OCI-LY1 (cell line): ENCODE measurements at regions not wholly inside any gene's neighbourhood (a gene's known extent, or its start where the extent isn't known, plus 50 kb on each side); places are given as distances from the start of the nearest gene placed in this dataset.

ENCODE experiments used
- H2AFZ ChIP-seq: fragments of 200-600 bp; sonication (generic), shearing (Covaris generic); 2 replicates; pipeline ENCODE4 v1.6.0; 2014; ENCODE audit warnings: antibody characterized with exemption, mild to moderate bottlenecking, low read length
- H3F3A ChIP-seq: fragments of 200-600 bp; sonication (generic), shearing (Covaris generic); 2 replicates; pipeline ENCODE4 v1.6.0; 2014; ENCODE audit warnings: mild to moderate bottlenecking, antibody characterized with exemption, low read length, moderate library complexity; ENCODE audit not compliant: insufficient read depth
- H3K27ac ChIP-seq: fragments of 200-600 bp; sonication (generic); 2 replicates; pipeline ENCODE4 v1.5.1; 2014; ENCODE audit warnings: low read length, mixed run types, mild to moderate bottlenecking, low read depth; ENCODE audit not compliant: poor library complexity, severe bottlenecking
- H3K27me3 ChIP-seq: fragments of 200-600 bp; sonication (generic); 2 replicates; pipeline ENCODE4 v1.6.0; 2014; ENCODE audit warnings: antibody characterized with exemption, mild to moderate bottlenecking, low read length, moderate library complexity; ENCODE audit not compliant: insufficient read depth
- H3K36me3 ChIP-seq: fragments of 200-600 bp; sonication (generic); 2 replicates; pipeline ENCODE4 v1.6.1; 2014; ENCODE audit warnings: mild to moderate bottlenecking, antibody characterized with exemption, low read length, moderate library complexity, mixed read lengths; ENCODE audit not compliant: insufficient read depth
- H3K4me1 ChIP-seq: fragments of 200-600 bp; sonication (generic); 2 replicates; pipeline ENCODE4 v1.5.1; 2014; ENCODE audit warnings: mild to moderate bottlenecking, low read length, moderate library complexity; ENCODE audit not compliant: insufficient read depth, severe bottlenecking
- H3K4me2 ChIP-seq: fragments of 200-600 bp; sonication (generic), shearing (Covaris generic); 2 replicates; pipeline ENCODE4 v1.6.1; 2014; ENCODE audit warnings: low read length
- H3K4me3 ChIP-seq: fragments of 200-600 bp; sonication (generic); 2 replicates; pipeline ENCODE4 v1.5.1; 2014; ENCODE audit warnings: low read length, low read depth, mild to moderate bottlenecking, mixed read lengths; ENCODE audit not compliant: poor library complexity, severe bottlenecking
- H3K79me2 ChIP-seq: fragments of 200-600 bp; shearing (Covaris generic); 2 replicates; pipeline ENCODE4 v1.6.1; 2016; ENCODE audit warnings: mixed run types, low read length, mixed read lengths; ENCODE audit not compliant: insufficient read depth
- H3K9ac ChIP-seq: fragments of 200-600 bp; sonication (generic), shearing (Covaris generic); 2 replicates; pipeline ENCODE4 v1.6.1; 2014; ENCODE audit warnings: mild to moderate bottlenecking, low read length, mixed read lengths
- H3K9me2 ChIP-seq: fragments of 200-600 bp; sonication (generic), shearing (Covaris generic); 2 replicates; pipeline ENCODE4 v1.6.1; 2014; ENCODE audit warnings: low read depth, mild to moderate bottlenecking, low read length, mixed read lengths
- H3K9me3 ChIP-seq: fragments of 200-600 bp; shearing (Covaris generic); 2 replicates; pipeline ENCODE4 v1.6.1; 2014; ENCODE audit warnings: low read length, mixed read lengths
- H4K20me1 ChIP-seq: fragments of 200-600 bp; sonication (generic), shearing (Covaris generic); 2 replicates; pipeline ENCODE4 v1.6.0; 2016; ENCODE audit warnings: mild to moderate bottlenecking, low read length; ENCODE audit not compliant: insufficient read depth
- EZH2 ChIP-seq: fragments of 200-600 bp; sonication (generic), shearing (Covaris generic); IDR thresholded peaks from 2 replicates; pipeline ENCODE4 v1.8.0; 2017; ENCODE audit warnings: borderline replicate concordance, mixed run types, mild to moderate bottlenecking, antibody characterized with exemption, low read length, moderate library complexity, mixed read lengths
- TF ChIP-seq, protein P1 (sequence below): fragments of 200-600 bp; sonication (generic), shearing (Covaris generic); IDR thresholded peaks from 2 replicates; pipeline ENCODE4 v1.5.1; 2017; ENCODE audit warnings: mild to moderate bottlenecking, antibody characterized with exemption, low read length, moderate library complexity, mixed read lengths

GRCh38 chr5:42228279-42228678 lies 195.0 kb upstream of the GHR start:
- Histone ChIP-seq H3K9ac (no peak overlapping the region), H3K9me3 (no peaks in the 10 kb centered on the region), H3K4me3 (no peak overlapping the region), H3K4me2 (no peak overlapping the region), H3F3A (no peaks in the 10 kb centered on the region), H4K20me1 (no peaks in the 10 kb centered on the region), H3K36me3 (no peaks in the 10 kb centered on the region), H3K9me2 (no peaks in the 10 kb centered on the region), H3K79me2 (no peaks in the 10 kb centered on the region), H3K4me1 (no peaks in the 10 kb centered on the region), H3K27me3 (no peaks in the 10 kb centered on the region), H3K27ac (no peak overlapping the region), H2AFZ (no peak overlapping the region)
- TF ChIP-seq, protein P1, sequence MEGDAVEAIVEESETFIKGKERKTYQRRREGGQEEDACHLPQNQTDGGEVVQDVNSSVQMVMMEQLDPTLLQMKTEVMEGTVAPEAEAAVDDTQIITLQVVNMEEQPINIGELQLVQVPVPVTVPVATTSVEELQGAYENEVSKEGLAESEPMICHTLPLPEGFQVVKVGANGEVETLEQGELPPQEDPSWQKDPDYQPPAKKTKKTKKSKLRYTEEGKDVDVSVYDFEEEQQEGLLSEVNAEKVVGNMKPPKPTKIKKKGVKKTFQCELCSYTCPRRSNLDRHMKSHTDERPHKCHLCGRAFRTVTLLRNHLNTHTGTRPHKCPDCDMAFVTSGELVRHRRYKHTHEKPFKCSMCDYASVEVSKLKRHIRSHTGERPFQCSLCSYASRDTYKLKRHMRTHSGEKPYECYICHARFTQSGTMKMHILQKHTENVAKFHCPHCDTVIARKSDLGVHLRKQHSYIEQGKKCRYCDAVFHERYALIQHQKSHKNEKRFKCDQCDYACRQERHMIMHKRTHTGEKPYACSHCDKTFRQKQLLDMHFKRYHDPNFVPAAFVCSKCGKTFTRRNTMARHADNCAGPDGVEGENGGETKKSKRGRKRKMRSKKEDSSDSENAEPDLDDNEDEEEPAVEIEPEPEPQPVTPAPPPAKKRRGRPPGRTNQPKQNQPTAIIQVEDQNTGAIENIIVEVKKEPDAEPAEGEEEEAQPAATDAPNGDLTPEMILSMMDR = no peak

DNA sequence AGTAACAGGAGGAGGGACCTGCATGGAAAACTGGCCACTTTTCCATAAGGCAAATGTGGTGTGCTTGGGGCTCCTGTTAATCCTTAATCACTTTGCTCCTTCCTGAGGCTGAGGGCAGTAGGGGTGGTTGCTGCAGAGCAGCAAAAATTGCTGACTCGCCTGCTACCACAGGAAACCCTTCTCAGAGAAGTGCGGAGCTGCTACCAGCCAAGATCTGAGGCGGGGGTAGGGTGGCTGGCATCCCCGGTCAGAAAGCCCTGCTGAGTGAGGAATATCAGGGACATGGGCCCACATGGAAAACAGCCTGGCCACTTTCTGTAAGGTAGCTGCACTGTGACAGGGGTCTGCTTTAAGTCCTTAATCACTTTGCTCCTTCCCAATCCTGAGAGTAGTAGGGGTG lies 192.4 kb upstream of the GHR start:
- TF ChIP-seq EZH2 = no peak
- TF ChIP-seq, protein P1 = no peak

DNA sequence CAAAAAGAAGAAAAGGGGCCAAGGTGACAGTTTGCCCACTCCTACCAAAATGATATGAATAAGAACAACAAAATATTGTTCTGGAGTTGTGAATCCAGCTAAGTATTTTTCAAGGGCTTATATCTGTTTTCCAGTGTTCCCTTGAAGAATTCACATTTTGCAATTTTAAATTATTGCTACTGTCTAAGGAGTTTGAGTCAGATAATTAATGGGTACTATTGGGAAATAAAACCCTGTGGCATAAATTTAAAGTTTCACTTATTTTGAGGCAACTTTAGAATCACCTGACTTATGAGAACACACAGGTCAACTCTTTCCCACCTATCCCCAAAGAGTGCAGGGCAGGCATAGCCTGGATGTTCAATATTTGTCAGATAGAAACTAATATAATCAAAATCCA lies 188.0 kb upstream of the GHR start:
- H3K36me3 ChIP-seq = no peaks in the 10 kb centered on the region
- H3F3A ChIP-seq = no peaks in the 10 kb centered on the region
- no peaks in the 10 kb centered on the region for H3K9me3 ChIP-seq
- H3K79me2 ChIP-seq = no peaks in the 10 kb centered on the region
- H3K27me3 ChIP-seq = no peaks in the 10 kb centered on the region
- TF ChIP-seq, protein P1 = no peak
- no peak overlapping the region for H3K4me2 ChIP-seq
- no peaks in the 10 kb centered on the region for H4K20me1 ChIP-seq
- no peak overlapping the region for H3K27ac ChIP-seq
- H3K4me3 ChIP-seq = no peak overlapping the region
- no peak overlapping the region for H3K9ac ChIP-seq
- H3K9me2 ChIP-seq = no peaks in the 10 kb centered on the region
- no peak overlapping the region for H2AFZ ChIP-seq
- no peaks in the 10 kb centered on the region for H3K4me1 ChIP-seq

More for the DNA sequence above, 192.4 kb upstream of the GHR start:
- no peaks in the 10 kb centered on the region for H3F3A ChIP-seq
- H3K9me3 ChIP-seq = no peaks in the 10 kb centered on the region
- H3K4me1 ChIP-seq = no peaks in the 10 kb centered on the region
- H3K27ac ChIP-seq = no peak overlapping the region
- no peaks in the 10 kb centered on the region for H3K9me2 ChIP-seq
- H3K79me2 ChIP-seq = no peaks in the 10 kb centered on the region
- H3K4me2 ChIP-seq = no peak overlapping the region
- H4K20me1 ChIP-seq = no peaks in the 10 kb centered on the region
- no peaks in the 10 kb centered on the region for H3K27me3 ChIP-seq
- H3K36me3 ChIP-seq = no peaks in the 10 kb centered on the region
- no peak overlapping the region for H3K4me3 ChIP-seq
- no peak overlapping the region for H3K9ac ChIP-seq
- no peak overlapping the region for H2AFZ ChIP-seq
